Hepatocyte (in vitro differentiated cells): ENCODE measurements at regions not wholly inside any gene's neighbourhood (a gene's known extent, or its start where the extent isn't known, plus 50 kb on each side); places are given as distances from the start of the nearest gene placed in this dataset.
"Not testable (repeated sequence)": the region's sequence is repeated elsewhere in the genome, so short reads cannot be mapped to it uniquely, and the experiment has no call there.

Experiments used
- DNase-seq: peaks from one replicate; pipeline ENCODE4 v3.0.0-alpha.2; 2016; ENCODE audit warnings: low spot score
- H2AFZ ChIP-seq: fragments of 200-600 bp; sonication (generic); 2 replicates; pipeline ENCODE4 v1.6.0; 2016; ENCODE audit warnings: antibody characterized with exemption, mild to moderate bottlenecking
- H3K27ac ChIP-seq: fragments of 200-600 bp; sonication (generic); 2 replicates; pipeline ENCODE4 v1.5.1; 2016; ENCODE audit warnings: mild to moderate bottlenecking
- H3K27me3 ChIP-seq: fragments of 200-600 bp; sonication (generic); 2 replicates; pipeline ENCODE4 v1.6.1; 2016
- H3K36me3 ChIP-seq: fragments of 200-600 bp; sonication (generic); replicated peaks from 2 replicates; pipeline ENCODE4 v1.5.1; 2016; ENCODE audit warnings: low read depth; ENCODE audit not compliant: insufficient read depth
- H3K4me1 ChIP-seq: fragments of 200-600 bp; sonication (generic); 2 replicates; pipeline ENCODE4 v1.5.1; 2016; ENCODE audit warnings: mild to moderate bottlenecking, moderate library complexity; ENCODE audit not compliant: insufficient read depth
- H3K4me2 ChIP-seq: fragments of 200-600 bp; sonication (generic); 2 replicates; pipeline ENCODE4 v1.6.0; 2016
- H3K4me3 ChIP-seq: fragments of 200-600 bp; sonication (generic); 2 replicates; pipeline ENCODE4 v1.5.1; 2016; ENCODE audit warnings: mild to moderate bottlenecking
- H3K79me2 ChIP-seq: fragments of 200-600 bp; sonication (generic); 2 replicates; pipeline ENCODE4 v1.6.0; 2017; ENCODE audit warnings: mild to moderate bottlenecking
- H3K9me2 ChIP-seq: fragments of 200-600 bp; sonication (generic); replicated peaks from 2 replicates; pipeline ENCODE4 v1.6.0; 2017; ENCODE audit warnings: mild to moderate bottlenecking; ENCODE audit not compliant: insufficient read depth
- H3K9me3 ChIP-seq: fragments of 200-600 bp; sonication (generic); 2 replicates; pipeline ENCODE4 v1.5.1; 2016; ENCODE audit warnings: low read depth, mild to moderate bottlenecking
- H4K20me1 ChIP-seq: fragments of 200-600 bp; sonication (generic); 2 replicates; pipeline ENCODE4 v1.6.0; 2016; ENCODE audit warnings: mild to moderate bottlenecking; ENCODE audit not compliant: insufficient read depth, poor library complexity, severe bottlenecking
- EZH2 ChIP-seq: fragments of 200-600 bp; sonication (generic); IDR thresholded peaks from 2 replicates; pipeline ENCODE4 v1.6.1; 2016; ENCODE audit warnings: antibody characterized with exemption, mild to moderate bottlenecking, borderline replicate concordance
- EZH2phosphoT487 ChIP-seq: fragments of 200-600 bp; sonication (generic); IDR thresholded peaks from one replicate; pipeline ENCODE4 v1.6.1; 2018; ENCODE audit warnings: antibody characterized with exemption, mild to moderate bottlenecking, low read depth, moderate library complexity; ENCODE audit not compliant: unreplicated experiment, severe bottlenecking
- WGBS: methylation state at CpG from one replicate; pipeline ENCODE4 v1.1.6; 2016; ENCODE audit warnings: low lambda C conversion rate; ENCODE audit errors: missing lambda C conversion rate; 5-methylcytosine and 5-hydroxymethylcytosine counted together
- TF ChIP-seq, protein P1 (sequence below): fragments of 200-600 bp; sonication (generic); IDR thresholded peaks from 2 replicates; pipeline ENCODE4 v1.5.1; 2016; ENCODE audit warnings: antibody characterized with exemption, mild to moderate bottlenecking; ENCODE audit not compliant: poor library complexity

DNA sequence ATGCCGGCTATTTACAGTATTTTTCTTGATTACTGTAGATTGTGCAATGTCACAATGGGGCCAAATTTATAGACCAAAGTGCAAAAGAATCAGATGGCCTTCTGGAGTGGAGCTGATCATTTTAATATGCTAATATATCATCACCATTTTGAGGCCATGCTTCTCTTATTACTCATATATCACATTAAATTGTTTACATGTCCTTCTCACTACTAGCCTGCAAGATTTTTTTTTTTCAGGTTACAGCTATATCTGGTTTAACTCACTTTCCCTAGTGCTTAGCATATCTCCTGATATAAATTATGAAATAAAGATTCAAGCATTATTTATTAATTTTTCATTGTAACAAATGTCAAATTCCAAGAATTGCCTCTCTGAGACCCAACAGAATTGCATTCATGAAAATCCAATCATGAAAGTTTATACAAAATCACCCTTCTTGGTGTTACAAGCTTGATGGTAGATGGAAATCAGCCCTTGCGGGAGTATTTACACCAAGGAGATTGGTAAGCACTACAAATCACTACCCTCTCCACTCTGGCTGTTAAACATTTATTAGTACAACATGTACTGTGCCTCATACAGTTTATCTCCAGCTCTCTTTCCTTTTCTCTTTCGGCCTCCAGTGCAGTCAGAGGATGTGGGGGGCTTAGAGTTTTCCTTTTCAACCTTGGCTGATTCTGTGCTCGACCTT lies 703.9 kb downstream of the BRINP1 start:
- Histone ChIP-seq H3K4me2 (no peak overlapping the region), H2AFZ (no peak overlapping the region), H3K9me2 (no peaks in the 10 kb centered on the region), H3K79me2 (no peaks in the 10 kb centered on the region), H4K20me1 (no peaks in the 10 kb centered on the region), H3K36me3 (no peaks in the 10 kb centered on the region), H3K27ac (no peak overlapping the region), H3K9me3 (no peaks in the 10 kb centered on the region), H3K4me1 (no peaks in the 10 kb centered on the region), H3K27me3 (no peaks in the 10 kb centered on the region), H3K4me3 (no peak overlapping the region)
- 84% methylated on average over 4 of the region's 4 CpGs for WGBS
- no peak for TF ChIP-seq EZH2
- TF ChIP-seq, protein P1, sequence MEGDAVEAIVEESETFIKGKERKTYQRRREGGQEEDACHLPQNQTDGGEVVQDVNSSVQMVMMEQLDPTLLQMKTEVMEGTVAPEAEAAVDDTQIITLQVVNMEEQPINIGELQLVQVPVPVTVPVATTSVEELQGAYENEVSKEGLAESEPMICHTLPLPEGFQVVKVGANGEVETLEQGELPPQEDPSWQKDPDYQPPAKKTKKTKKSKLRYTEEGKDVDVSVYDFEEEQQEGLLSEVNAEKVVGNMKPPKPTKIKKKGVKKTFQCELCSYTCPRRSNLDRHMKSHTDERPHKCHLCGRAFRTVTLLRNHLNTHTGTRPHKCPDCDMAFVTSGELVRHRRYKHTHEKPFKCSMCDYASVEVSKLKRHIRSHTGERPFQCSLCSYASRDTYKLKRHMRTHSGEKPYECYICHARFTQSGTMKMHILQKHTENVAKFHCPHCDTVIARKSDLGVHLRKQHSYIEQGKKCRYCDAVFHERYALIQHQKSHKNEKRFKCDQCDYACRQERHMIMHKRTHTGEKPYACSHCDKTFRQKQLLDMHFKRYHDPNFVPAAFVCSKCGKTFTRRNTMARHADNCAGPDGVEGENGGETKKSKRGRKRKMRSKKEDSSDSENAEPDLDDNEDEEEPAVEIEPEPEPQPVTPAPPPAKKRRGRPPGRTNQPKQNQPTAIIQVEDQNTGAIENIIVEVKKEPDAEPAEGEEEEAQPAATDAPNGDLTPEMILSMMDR: no peak
- TF ChIP-seq EZH2phosphoT487: no peak
- no peak for DNase-seq

DNA sequence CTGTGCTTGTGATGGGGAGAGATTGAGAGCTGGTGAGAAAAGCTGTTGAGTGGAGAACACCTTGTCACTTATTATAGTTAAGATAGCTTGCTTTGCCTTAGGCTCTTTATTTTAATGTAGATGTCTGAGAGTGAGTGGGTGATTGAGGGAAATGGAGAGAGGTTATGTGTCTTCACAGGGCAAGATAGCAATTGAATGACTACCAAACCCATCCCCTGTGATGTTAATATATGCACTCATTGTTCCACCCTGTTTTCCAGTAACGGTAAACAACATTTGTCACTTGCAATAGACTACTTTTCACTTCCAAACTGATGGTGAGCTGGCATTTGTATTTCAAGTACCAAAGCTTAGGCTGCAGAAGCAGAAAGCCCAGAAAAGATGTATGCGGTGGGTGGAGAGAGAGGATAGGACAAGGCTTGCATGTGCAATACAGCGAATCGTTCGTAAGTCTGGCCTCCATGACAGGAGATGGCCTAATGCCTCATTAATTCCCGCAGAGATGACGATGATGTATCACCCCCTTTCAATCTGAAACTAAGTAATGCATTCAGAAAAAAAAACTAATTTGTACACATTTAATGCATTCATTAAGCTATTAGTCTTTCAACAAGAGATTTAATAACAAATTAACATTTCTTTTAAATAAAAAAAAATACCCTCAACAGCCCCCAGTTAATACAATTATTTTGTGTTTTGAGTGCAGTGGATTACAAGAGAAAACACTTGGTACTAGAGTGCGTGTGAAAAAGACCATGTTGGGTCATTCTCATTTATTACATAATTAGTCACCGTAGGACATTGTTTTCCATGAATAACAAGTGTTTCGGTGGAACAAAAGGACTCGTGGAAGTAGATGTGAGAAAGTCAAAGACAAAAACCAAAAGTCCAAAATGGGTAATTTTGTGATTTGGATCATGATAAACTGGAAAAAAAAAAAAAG lies 699.0 kb downstream of the BRINP1 start:
- Histone ChIP-seq H4K20me1 (no peaks in the 10 kb centered on the region), H3K4me3 (no peak overlapping the region), H3K27me3 (no peaks in the 10 kb centered on the region), H3K9me2 (no peaks in the 10 kb centered on the region), H3K79me2 (no peaks in the 10 kb centered on the region), H3K9me3 (no peaks in the 10 kb centered on the region), H3K27ac (no peak overlapping the region), H3K36me3 (no peaks in the 10 kb centered on the region), H3K4me1 (no peaks in the 10 kb centered on the region), H3K4me2 (no peak overlapping the region), H2AFZ (no peak overlapping the region)
- TF ChIP-seq EZH2 (no peak), EZH2phosphoT487 (no peak)
- TF ChIP-seq, protein P1: no peak
- 83% methylated on average over 11 of the region's 11 CpGs for WGBS
- DNase-seq: no peak

DNA sequence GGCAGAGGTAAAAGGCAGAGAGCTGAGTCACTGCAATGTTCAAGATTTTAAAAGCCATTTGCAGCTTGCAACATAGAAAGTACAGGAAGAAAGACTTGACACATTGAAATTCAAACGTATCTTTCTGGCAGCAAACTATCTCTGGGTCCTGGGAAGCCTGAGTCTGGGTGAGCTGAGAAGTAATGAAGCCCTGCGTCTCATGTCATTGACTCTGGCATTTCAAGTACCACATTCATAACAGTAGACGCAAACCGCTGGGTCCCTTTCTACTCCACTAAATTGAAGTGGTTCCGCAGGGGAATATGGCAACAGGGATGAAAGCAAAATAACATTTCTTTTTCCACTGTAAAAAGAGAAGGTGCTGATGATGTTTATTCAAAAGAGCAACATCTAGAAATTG lies 694.3 kb downstream of the BRINP1 start:
- Histone ChIP-seq H3K27ac (no peak overlapping the region), H3K27me3 (no peaks in the 10 kb centered on the region), H3K4me2 (no peak overlapping the region), H3K9me2 (no peaks in the 10 kb centered on the region), H3K4me3 (no peak overlapping the region), H3K4me1 (no peaks in the 10 kb centered on the region), H4K20me1 (no peaks in the 10 kb centered on the region), H2AFZ (no peak overlapping the region), H3K79me2 (no peaks in the 10 kb centered on the region), H3K9me3 (no peaks in the 10 kb centered on the region), H3K36me3 (no peaks in the 10 kb centered on the region)
- no peak for DNase-seq
- TF ChIP-seq EZH2phosphoT487 (no peak), EZH2 (no peak)
- TF ChIP-seq, protein P1: no peak
- 84% methylated on average over 5 of the region's 5 CpGs for WGBS

DNA sequence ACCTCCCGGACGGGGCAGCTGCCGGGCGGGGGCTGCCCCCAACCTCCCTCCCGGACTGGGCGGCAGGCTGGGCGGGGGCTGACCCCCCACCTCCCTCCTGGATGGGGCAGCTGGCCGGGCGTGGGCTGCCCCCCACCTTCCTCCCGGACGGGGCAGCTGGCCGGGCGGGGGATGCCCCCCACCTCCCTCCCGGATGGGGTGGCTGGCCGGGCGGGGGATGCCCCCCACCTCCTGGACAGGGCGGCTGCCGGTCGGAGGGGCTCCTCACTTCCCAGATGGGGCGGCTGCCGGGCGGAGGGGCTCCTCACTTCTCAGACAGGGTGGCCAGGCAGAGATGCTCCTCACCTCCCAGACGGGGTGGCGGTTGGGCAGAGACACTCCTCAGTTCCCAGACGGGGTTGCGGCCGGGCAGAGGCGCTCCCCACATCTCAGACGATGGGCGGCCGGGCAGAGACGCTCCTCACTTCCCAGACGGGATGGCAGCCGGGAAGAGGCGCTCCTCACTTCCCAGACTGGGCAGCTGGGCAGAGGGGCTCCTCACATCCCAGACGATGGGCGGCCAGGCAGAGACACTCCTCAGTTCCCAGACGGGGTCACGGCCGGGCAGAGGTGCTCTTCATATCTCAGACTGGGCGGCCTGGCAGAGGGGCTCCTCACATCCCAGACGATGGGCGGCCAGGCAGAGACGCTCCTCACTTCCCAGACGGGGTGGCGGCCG lies 691.1 kb downstream of the BRINP1 start:
- not testable (repeated sequence) for H3K79me2 ChIP-seq, H3K9me3 ChIP-seq, H3K36me3 ChIP-seq, H3K4me2 ChIP-seq, H2AFZ ChIP-seq, H3K4me1 ChIP-seq, H3K4me3 ChIP-seq, DNase-seq, H3K9me2 ChIP-seq, H3K27ac ChIP-seq, H4K20me1 ChIP-seq, H3K27me3 ChIP-seq
- WGBS: 97% methylated on average over 11 of the region's 47 CpGs
